ENCODE measurements at regions not wholly inside any gene's neighbourhood (a gene's known extent, or its start where the extent isn't known, plus 50 kb on each side); places are given as distances from the start of the nearest gene placed in this dataset.

DNA sequence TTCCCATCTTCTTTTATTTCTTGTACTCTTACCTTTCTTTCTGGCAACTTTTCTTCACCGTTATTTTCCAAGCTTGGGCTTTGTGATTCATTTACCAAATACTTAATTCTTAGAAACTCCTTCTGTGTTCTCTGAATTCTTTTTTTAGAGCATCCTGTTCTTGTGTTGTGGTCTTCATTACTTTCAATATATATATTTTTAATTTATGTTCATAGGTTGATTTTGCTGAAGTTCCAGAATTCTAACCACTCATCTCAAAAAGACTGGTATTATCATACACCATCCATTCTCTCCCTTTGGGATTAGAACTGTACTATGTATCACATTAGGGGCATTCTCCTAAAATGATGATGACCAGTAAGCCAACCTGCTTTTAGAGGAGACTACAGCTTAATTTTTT, 362.3 kb upstream of the CBLB start:
- Histone ChIP-seq H3K4me3 (ENCODE audit: low read length in 2 of 2) (no peak overlapping the region), H3K4me1 (ENCODE audit: control insufficient read depth in 1 of 2, insufficient read depth in 2 of 2, low read length in 2 of 2) (no peaks in the 10 kb centered on the region), H3K27ac (ENCODE audit: low read depth in 1 of 2, low read length in 2 of 2) (no peak overlapping the region), H3K27me3 (ENCODE audit: control insufficient read depth in 1 of 2, insufficient read depth in 2 of 2, low read length in 1 of 2) (no peaks in the 10 kb centered on the region), H3K36me3 (ENCODE audit: control insufficient read depth in 1 of 2, insufficient read depth in 2 of 2, low read length in 1 of 2) (no peaks in the 10 kb centered on the region), H3K9me3 (ENCODE audit: control insufficient read depth, low read length) (no peaks in the 10 kb centered on the region)
- 77 to 78% methylated on average over 1 of the region's 1 CpG for WGBS, 2 donors
- no peak for DNase-seq
- intact Hi-C loops (cut with DNase I), result no loop called here
- no peak for ATAC-seq (ENCODE audit: low FRiP score)

DNA sequence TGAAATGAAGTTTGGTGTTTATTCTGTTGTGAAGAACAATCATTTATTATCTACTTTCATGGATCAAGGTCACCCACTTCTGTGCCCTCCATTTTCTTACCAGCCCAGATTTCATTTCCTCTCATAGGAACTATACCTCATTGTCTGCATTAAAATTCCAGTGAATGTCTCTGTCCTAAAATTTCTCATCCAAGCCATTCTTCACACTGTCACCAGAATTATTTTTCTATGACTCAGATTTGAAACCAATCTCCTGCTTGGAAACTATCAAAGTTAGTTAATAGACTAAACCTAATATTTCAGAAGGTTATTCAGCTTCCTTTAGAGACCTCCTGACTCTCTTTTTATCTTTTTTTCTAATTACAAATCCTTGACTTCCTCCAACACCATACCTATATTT, 364.1 kb upstream of the CBLB start:
- Histone ChIP-seq H3K27ac (ENCODE audit: low read depth in 1 of 2, low read length in 2 of 2) (no peak overlapping the region), H3K4me3 (ENCODE audit: low read length in 2 of 2) (no peak overlapping the region), H3K4me1 (ENCODE audit: control insufficient read depth in 1 of 2, insufficient read depth in 2 of 2, low read length in 2 of 2) (no peaks in the 10 kb centered on the region), H3K9me3 (ENCODE audit: control insufficient read depth, low read length) (no peaks in the 10 kb centered on the region), H3K27me3 (ENCODE audit: control insufficient read depth in 1 of 2, insufficient read depth in 2 of 2, low read length in 1 of 2) (no peaks in the 10 kb centered on the region), H3K36me3 (ENCODE audit: control insufficient read depth in 1 of 2, insufficient read depth in 2 of 2, low read length in 1 of 2) (no peaks in the 10 kb centered on the region)
- intact Hi-C loops (cut with DNase I), result no loop called here
- no peak for DNase-seq
- ATAC-seq (ENCODE audit: low FRiP score), result no peak

DNA sequence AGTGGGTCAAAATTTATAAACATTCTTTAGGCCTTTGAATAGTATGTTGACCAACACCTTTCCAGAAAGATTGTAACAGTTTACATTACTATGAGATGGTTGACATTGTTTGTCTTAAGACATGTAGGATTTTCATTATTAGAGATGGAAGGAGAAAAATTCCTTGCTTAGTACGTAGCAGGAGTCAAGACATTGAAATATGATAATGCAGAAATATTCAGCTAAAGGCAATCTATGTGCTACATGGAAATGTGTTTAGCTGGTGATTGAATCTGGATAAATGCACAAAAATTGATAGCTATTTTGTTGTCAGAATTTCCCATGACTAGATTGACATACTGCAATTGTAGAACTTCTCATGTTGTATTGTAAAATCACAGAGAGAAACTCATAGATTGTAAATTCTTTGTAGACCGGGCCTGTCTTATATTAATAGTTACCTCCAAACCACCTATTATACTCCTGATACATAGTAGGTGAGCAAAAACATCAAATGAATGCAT, 370.4 kb upstream of the CBLB start:
- Histone ChIP-seq H3K27ac (ENCODE audit: low read depth in 1 of 2, low read length in 2 of 2) (no peak overlapping the region), H3K9me3 (ENCODE audit: control insufficient read depth, low read length) (no peaks in the 10 kb centered on the region), H3K27me3 (ENCODE audit: control insufficient read depth in 1 of 2, insufficient read depth in 2 of 2, low read length in 1 of 2) (no peaks in the 10 kb centered on the region), H3K4me3 (ENCODE audit: low read length in 2 of 2) (no peak overlapping the region), H3K4me1 (ENCODE audit: control insufficient read depth in 1 of 2, insufficient read depth in 2 of 2, low read length in 2 of 2) (no peaks in the 10 kb centered on the region), H3K36me3 (ENCODE audit: control insufficient read depth in 1 of 2, insufficient read depth in 2 of 2, low read length in 1 of 2) (no peaks in the 10 kb centered on the region)
- 96% methylated on average over 2 of the region's 2 CpGs for WGBS, 2 donors
- ATAC-seq (ENCODE audit: low FRiP score), result no peak
- intact Hi-C loops (cut with DNase I), result no loop called here
- DNase-seq, result no peak

DNA sequence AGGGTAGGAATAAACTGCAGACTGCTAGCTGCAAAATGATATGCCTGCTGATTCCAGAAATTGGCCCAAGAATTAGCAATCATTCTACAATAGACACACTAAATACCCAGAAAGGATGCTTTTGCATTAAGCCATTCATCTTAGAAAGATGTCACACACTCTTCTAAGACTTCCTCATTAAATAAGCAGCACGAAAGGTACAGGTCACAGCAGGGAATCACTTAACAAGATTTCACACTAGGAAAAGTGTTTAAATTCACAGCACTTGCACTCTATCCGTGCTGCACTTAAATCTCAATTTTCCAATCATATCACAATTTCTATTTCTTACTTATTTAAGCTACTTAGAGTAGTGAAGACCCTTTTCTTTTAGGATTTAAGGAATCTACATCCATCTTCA, 372.8 kb upstream of the CBLB start:
- H3K4me1 ChIP-seq (ENCODE audit: control insufficient read depth in 1 of 2, insufficient read depth in 2 of 2, low read length in 2 of 2), result no peaks in the 10 kb centered on the region
- no peak for DNase-seq
- intact Hi-C loops (cut with DNase I), result no loop called here
- H3K36me3 ChIP-seq (ENCODE audit: control insufficient read depth in 1 of 2, insufficient read depth in 2 of 2, low read length in 1 of 2), result no peaks in the 10 kb centered on the region
- ATAC-seq (ENCODE audit: low FRiP score), result no peak
- no peak overlapping the region for H3K4me3 ChIP-seq (ENCODE audit: low read length in 2 of 2)
- 54 to 61% methylated on average over 2 of the region's 2 CpGs for WGBS, 2 donors
- H3K27me3 ChIP-seq (ENCODE audit: control insufficient read depth in 1 of 2, insufficient read depth in 2 of 2, low read length in 1 of 2), result no peaks in the 10 kb centered on the region
- H3K27ac ChIP-seq (ENCODE audit: low read depth in 1 of 2, low read length in 2 of 2), result no peak overlapping the region
- H3K9me3 ChIP-seq (ENCODE audit: control insufficient read depth, low read length), result no peaks in the 10 kb centered on the region

DNA sequence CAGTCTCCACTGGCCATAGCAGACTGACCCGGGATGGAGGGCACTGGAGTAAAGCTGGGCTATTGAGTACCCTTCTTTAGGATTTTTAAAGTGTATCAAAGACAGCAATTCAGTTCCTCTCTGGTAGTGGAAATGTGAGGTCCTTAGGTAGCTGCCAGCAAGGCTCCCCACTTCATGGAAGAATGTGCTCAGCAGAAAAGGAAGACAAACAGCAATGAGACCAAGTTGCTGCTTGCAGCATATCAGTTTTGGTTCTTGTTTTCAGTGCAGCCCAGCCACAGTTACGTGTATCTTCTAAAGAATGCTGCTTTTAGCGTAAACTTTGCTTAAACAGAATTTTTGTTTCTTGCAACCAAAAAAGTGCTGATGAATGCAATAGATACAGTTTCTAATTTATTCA, 374.0 kb upstream of the CBLB start:
- no peaks in the 10 kb centered on the region for H3K9me3 ChIP-seq (ENCODE audit: control insufficient read depth, low read length)
- no peak for ATAC-seq (ENCODE audit: low FRiP score)
- H3K27me3 ChIP-seq (ENCODE audit: control insufficient read depth in 1 of 2, insufficient read depth in 2 of 2, low read length in 1 of 2), result no peaks in the 10 kb centered on the region
- no peaks in the 10 kb centered on the region for H3K36me3 ChIP-seq (ENCODE audit: control insufficient read depth in 1 of 2, insufficient read depth in 2 of 2, low read length in 1 of 2)
- H3K4me1 ChIP-seq (ENCODE audit: control insufficient read depth in 1 of 2, insufficient read depth in 2 of 2, low read length in 2 of 2), result no peaks in the 10 kb centered on the region
- 73 to 84% methylated on average over 3 of the region's 3 CpGs for WGBS, 2 donors
- no peak for DNase-seq
- no peak overlapping the region for H3K4me3 ChIP-seq (ENCODE audit: low read length in 2 of 2)
- intact Hi-C loops (cut with DNase I), result no loop called here
- H3K27ac ChIP-seq (ENCODE audit: low read depth in 1 of 2, low read length in 2 of 2), result no peak overlapping the region

DNA sequence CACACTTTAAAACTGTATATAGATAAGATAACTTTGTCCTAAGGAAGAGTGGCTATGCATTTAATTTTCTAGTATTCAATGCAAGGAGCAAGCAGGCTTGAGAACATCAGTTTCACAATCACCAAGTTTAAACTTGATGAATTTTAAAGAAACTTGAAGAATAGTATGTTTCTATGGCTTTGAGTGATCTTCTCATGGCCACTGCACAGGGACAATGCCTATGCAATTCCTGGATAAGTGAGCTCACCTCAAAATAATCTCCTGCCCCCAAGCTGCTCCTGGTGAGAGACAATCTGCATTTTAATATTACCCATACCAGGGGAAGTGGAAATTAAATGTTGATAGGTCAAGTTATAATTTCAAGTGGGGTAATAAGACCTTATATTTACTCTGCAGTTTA, 376.6 kb upstream of the CBLB start:
- no peaks in the 10 kb centered on the region for H3K9me3 ChIP-seq (ENCODE audit: control insufficient read depth, low read length)
- ATAC-seq (ENCODE audit: low FRiP score) (no peak), DNase-seq (no peak)

DNA sequence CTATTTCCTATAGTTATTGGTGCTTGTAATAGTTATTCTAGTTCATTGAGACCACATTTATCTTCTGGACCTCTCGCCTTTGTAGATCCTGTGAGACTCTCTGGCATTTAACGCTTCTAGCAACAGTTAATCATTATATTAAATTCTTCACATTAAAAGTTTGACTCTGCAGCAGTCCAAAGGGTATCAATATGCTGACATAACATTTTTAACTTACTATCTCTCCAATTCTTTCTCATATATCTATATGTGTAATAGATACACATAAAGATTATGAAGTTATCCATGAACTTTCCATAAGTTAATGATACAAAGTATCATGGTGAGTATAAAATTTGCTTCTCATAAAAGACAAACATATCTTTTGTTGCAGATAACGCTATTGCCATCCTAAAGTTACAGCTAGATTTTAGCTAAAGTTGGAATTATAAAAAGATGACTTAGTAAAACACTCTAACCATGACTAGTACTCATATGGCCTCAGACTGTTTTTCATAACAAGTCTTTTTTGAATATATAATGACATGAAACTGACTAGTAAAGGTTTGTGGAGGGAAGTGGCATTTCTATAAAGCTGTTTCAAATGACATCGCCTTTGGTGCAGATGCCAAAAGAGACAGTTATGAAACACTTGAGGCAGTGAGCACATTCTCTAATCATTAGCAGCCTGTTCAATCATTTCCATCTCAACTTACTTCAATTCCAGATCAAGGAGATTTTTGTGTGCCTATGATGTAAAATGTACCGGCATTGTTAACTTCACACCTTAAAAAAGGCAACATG, 379.3 kb upstream of the CBLB start:
- WGBS, 2 donors, result 93 to 95% methylated on average over 5 of the region's 5 CpGs
- DNase-seq, result no peak
- ATAC-seq (ENCODE audit: low FRiP score), result no peak
- intact Hi-C loops (cut with DNase I), result no loop called here
- no peaks in the 10 kb centered on the region for H3K4me1 ChIP-seq (ENCODE audit: control insufficient read depth in 1 of 2, insufficient read depth in 2 of 2, low read length in 2 of 2)
- no peak overlapping the region for H3K4me3 ChIP-seq (ENCODE audit: low read length in 2 of 2)
- H3K27me3 ChIP-seq (ENCODE audit: control insufficient read depth in 1 of 2, insufficient read depth in 2 of 2, low read length in 1 of 2), result no peaks in the 10 kb centered on the region
- H3K36me3 ChIP-seq (ENCODE audit: control insufficient read depth in 1 of 2, insufficient read depth in 2 of 2, low read length in 1 of 2), result no peaks in the 10 kb centered on the region
- H3K27ac ChIP-seq (ENCODE audit: low read depth in 1 of 2, low read length in 2 of 2), result no peak overlapping the region
- peaks cover 5% of the 10 kb centered on the region for H3K9me3 ChIP-seq (ENCODE audit: control insufficient read depth, low read length)

More for the DNA sequence above, 376.6 kb upstream of the CBLB start:
- Histone ChIP-seq H3K4me1 (ENCODE audit: control insufficient read depth in 1 of 2, insufficient read depth in 2 of 2, low read length in 2 of 2) (no peaks in the 10 kb centered on the region), H3K36me3 (ENCODE audit: control insufficient read depth in 1 of 2, insufficient read depth in 2 of 2, low read length in 1 of 2) (no peaks in the 10 kb centered on the region), H3K27ac (ENCODE audit: low read depth in 1 of 2, low read length in 2 of 2) (no peak overlapping the region), H3K27me3 (ENCODE audit: control insufficient read depth in 1 of 2, insufficient read depth in 2 of 2, low read length in 1 of 2) (no peaks in the 10 kb centered on the region), H3K4me3 (ENCODE audit: low read length in 2 of 2) (no peak overlapping the region)
- intact Hi-C loops (cut with DNase I), result no loop called here

DNA sequence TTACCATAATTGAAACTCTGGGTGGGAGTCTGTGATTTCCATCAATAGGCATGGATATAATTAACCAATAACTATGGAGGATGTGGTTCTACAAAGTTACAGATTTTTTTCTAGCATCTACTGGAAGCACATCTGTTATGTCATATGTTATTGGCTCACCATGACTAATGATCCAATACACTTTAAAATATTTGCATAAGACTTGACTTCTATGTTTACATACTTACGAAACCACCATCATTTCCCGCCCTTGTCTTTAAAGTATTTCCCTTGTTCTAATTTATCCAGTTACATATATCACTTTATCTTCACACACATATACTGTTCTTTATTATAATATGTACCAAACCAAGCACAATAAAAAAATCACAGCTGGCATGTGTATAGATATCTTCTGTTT, 380.3 kb upstream of the CBLB start:
- no peaks in the 10 kb centered on the region for H3K27me3 ChIP-seq (ENCODE audit: control insufficient read depth in 1 of 2, insufficient read depth in 2 of 2, low read length in 1 of 2)
- no peaks in the 10 kb centered on the region for H3K4me1 ChIP-seq (ENCODE audit: control insufficient read depth in 1 of 2, insufficient read depth in 2 of 2, low read length in 2 of 2)
- H3K27ac ChIP-seq (ENCODE audit: low read depth in 1 of 2, low read length in 2 of 2), result no peak overlapping the region
- intact Hi-C loops (cut with DNase I), result no loop called here
- H3K9me3 ChIP-seq (ENCODE audit: control insufficient read depth, low read length), result peaks cover 5% of the 10 kb centered on the region
- 84 to 87% methylated on average over 2 of the region's 2 CpGs for WGBS, 2 donors
- ATAC-seq (ENCODE audit: low FRiP score), result no peak
- no peak for DNase-seq
- no peak overlapping the region for H3K4me3 ChIP-seq (ENCODE audit: low read length in 2 of 2)
- no peaks in the 10 kb centered on the region for H3K36me3 ChIP-seq (ENCODE audit: control insufficient read depth in 1 of 2, insufficient read depth in 2 of 2, low read length in 1 of 2)

GRCh38 chr3:106249981-106250380, 381.2 kb upstream of the CBLB start:
- H3K27ac ChIP-seq (ENCODE audit: low read depth in 1 of 2, low read length in 2 of 2), result no peak overlapping the region
- no peak for ATAC-seq (ENCODE audit: low FRiP score)
- intact Hi-C loops (cut with DNase I), result no loop called here
- H3K27me3 ChIP-seq (ENCODE audit: control insufficient read depth in 1 of 2, insufficient read depth in 2 of 2, low read length in 1 of 2), result no peaks in the 10 kb centered on the region
- H3K4me3 ChIP-seq (ENCODE audit: low read length in 2 of 2), result no peak overlapping the region
- peaks cover 5% of the 10 kb centered on the region for H3K9me3 ChIP-seq (ENCODE audit: control insufficient read depth, low read length)
- no peaks in the 10 kb centered on the region for H3K36me3 ChIP-seq (ENCODE audit: control insufficient read depth in 1 of 2, insufficient read depth in 2 of 2, low read length in 1 of 2)
- DNase-seq, result no peak
- H3K4me1 ChIP-seq (ENCODE audit: control insufficient read depth in 1 of 2, insufficient read depth in 2 of 2, low read length in 2 of 2), result no peaks in the 10 kb centered on the region

Data from aorta (tissue), 5 donors.